ENCODE measurements at regions not wholly inside any gene's neighbourhood (a gene's known extent, or its start where the extent isn't known, plus 50 kb on each side); places are given as distances from the start of the nearest gene placed in this dataset.
A peak's percentile ranks its signal among the peaks of the same experiment; 100 is the strongest.

- no peak for DNase-seq
Observed at GRCh38 chr12:124686370-124687173, 119.2 kb upstream of the NCOR2 start.

GRCh38 chr12:124685689-124686369 lies 118.4 kb upstream of the NCOR2 start:
- no peak for DNase-seq

GRCh38 chr12:124684971-124685688 lies 117.7 kb upstream of the NCOR2 start:
- no peak for DNase-seq

- DNase-seq: no peak
Observed at GRCh38 chr12:124684496-124684895, 117.1 kb upstream of the NCOR2 start.

- no peak for DNase-seq
Observed at GRCh38 chr12:124683152-124684124, 116.0 kb upstream of the NCOR2 start.

- DNase-seq: no peak
Observed at GRCh38 chr12:124682425-124683151, 115.2 kb upstream of the NCOR2 start.

GRCh38 chr12:124681779-124682391 lies 114.5 kb upstream of the NCOR2 start:
- peak; percentile 74 for DNase-seq

- DNase-seq: peak; percentile 65
Observed at GRCh38 chr12:124680863-124681778, 113.7 kb upstream of the NCOR2 start.

GRCh38 chr12:124679533-124680371 lies 112.3 kb upstream of the NCOR2 start:
- DNase-seq: no peak

GRCh38 chr12:124679047-124679446 lies 111.6 kb upstream of the NCOR2 start:
- no peak for DNase-seq

- DNase-seq: no peak
Observed at GRCh38 chr12:124678421-124678893, 111.0 kb upstream of the NCOR2 start.

- DNase-seq: no peak
Observed at GRCh38 chr12:124677552-124678356, 110.3 kb upstream of the NCOR2 start.

- no peak for DNase-seq
Observed at GRCh38 chr12:124676714-124677462, 109.5 kb upstream of the NCOR2 start.

- DNase-seq: no peak
Observed at GRCh38 chr12:124675881-124676713, 108.7 kb upstream of the NCOR2 start.

- no peak for DNase-seq
Observed at GRCh38 chr12:124674937-124675336, 107.5 kb upstream of the NCOR2 start.
